OCI-LY3 (cell line): ENCODE measurements at regions not wholly inside any gene's neighbourhood (a gene's known extent, or its start where the extent isn't known, plus 50 kb on each side); places are given as distances from the start of the nearest gene placed in this dataset.

Experiments used
- H2AFZ ChIP-seq: fragments of 200-600, 300-600 bp; shearing (Covaris generic); 2 replicates; pipeline ENCODE4 v1.6.0; 2014; ENCODE audit warnings: antibody characterized with exemption, low read depth, low read length
- H3K27ac ChIP-seq: fragments of 200-600, 300-600 bp; sonication (generic); 2 replicates; pipeline ENCODE4 v1.5.1; 2014; ENCODE audit warnings: mild to moderate bottlenecking, low read length, moderate library complexity, mixed read lengths
- H3K27me3 ChIP-seq: fragments of 200-600, 300-600 bp; sonication (generic); 2 replicates; pipeline ENCODE4 v1.6.1; 2014; ENCODE audit warnings: low read depth, low read length, mixed read lengths
- H3K36me3 ChIP-seq: fragments of 200-600, 300-600 bp; sonication (generic); replicated peaks from 2 replicates; pipeline ENCODE3; 2014; ENCODE audit warnings: low read depth, low read length, mixed read lengths
- H3K4me1 ChIP-seq: fragments of 300-600, 200-600 bp; sonication (generic); 2 replicates; pipeline ENCODE4 v1.6.1; 2014; ENCODE audit warnings: low read length, mixed read lengths
- H3K4me2 ChIP-seq: fragments of 200-600, 300-600 bp; sonication (generic); 2 replicates; pipeline ENCODE4 v1.6.1; 2014; ENCODE audit warnings: low read length, mixed read lengths
- H3K4me3 ChIP-seq: fragments of 300-600, 200-600 bp; sonication (generic); 2 replicates; pipeline ENCODE4 v1.5.1; 2014; ENCODE audit warnings: antibody characterized with exemption, mild to moderate bottlenecking, low read length, moderate library complexity
- H3K79me2 ChIP-seq: fragments of 300-600, 200-600 bp; shearing (Covaris generic); 2 replicates; pipeline ENCODE4 v1.6.1; 2014; ENCODE audit warnings: mild to moderate bottlenecking, low read length, mixed read lengths
- H3K9ac ChIP-seq: fragments of 300-600, 200-600 bp; shearing (Covaris generic); 2 replicates; pipeline ENCODE4 v1.6.0; 2014; ENCODE audit warnings: mild to moderate bottlenecking, low read length, moderate library complexity
- H3K9me3 ChIP-seq: fragments of 200-600, 300-600 bp; shearing (Covaris generic); 2 replicates; pipeline ENCODE4 v1.6.1; 2014; ENCODE audit warnings: low read length, mixed read lengths; ENCODE audit not compliant: insufficient read depth
- H4K20me1 ChIP-seq: fragments of 200-600, 300-600 bp; sonication (generic); 2 replicates; pipeline ENCODE4 v1.6.1; 2016; ENCODE audit warnings: low read length, mixed read lengths; ENCODE audit not compliant: insufficient read depth
- EZH2phosphoT487 ChIP-seq: fragments of 200-600 bp; shearing (Covaris generic); IDR thresholded peaks from 2 replicates; pipeline ENCODE4 v1.6.1; 2018; ENCODE audit warnings: antibody characterized with exemption, mixed run types, low read depth
- TF ChIP-seq, protein P1 (sequence below): fragments of 200-600, 300-600 bp; sonication (generic); IDR thresholded peaks from 2 replicates; pipeline ENCODE4 v1.5.1; 2014; ENCODE audit warnings: antibody characterized with exemption, low read length, low read depth

- H3K36me3 ChIP-seq, result no peaks in the 10 kb centered on the region
- H3K4me3 ChIP-seq, result no peak overlapping the region
- no peaks in the 10 kb centered on the region for H3K4me1 ChIP-seq
- no peak overlapping the region for H2AFZ ChIP-seq
- H3K27ac ChIP-seq, result no peak overlapping the region
- no peak overlapping the region for H3K9ac ChIP-seq
- no peaks in the 10 kb centered on the region for H3K9me3 ChIP-seq
- H3K4me2 ChIP-seq, result no peak overlapping the region
- H3K79me2 ChIP-seq, result no peaks in the 10 kb centered on the region
- TF ChIP-seq EZH2phosphoT487, result no peak
- TF ChIP-seq, protein P1, sequence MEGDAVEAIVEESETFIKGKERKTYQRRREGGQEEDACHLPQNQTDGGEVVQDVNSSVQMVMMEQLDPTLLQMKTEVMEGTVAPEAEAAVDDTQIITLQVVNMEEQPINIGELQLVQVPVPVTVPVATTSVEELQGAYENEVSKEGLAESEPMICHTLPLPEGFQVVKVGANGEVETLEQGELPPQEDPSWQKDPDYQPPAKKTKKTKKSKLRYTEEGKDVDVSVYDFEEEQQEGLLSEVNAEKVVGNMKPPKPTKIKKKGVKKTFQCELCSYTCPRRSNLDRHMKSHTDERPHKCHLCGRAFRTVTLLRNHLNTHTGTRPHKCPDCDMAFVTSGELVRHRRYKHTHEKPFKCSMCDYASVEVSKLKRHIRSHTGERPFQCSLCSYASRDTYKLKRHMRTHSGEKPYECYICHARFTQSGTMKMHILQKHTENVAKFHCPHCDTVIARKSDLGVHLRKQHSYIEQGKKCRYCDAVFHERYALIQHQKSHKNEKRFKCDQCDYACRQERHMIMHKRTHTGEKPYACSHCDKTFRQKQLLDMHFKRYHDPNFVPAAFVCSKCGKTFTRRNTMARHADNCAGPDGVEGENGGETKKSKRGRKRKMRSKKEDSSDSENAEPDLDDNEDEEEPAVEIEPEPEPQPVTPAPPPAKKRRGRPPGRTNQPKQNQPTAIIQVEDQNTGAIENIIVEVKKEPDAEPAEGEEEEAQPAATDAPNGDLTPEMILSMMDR, result no peak
- peaks cover 8% of the 10 kb centered on the region; the same call in 1 of the 2 replicates for H3K27me3 ChIP-seq
- no peaks in the 10 kb centered on the region for H4K20me1 ChIP-seq
Observed at GRCh38 chr16:79658301-79659033, 57.9 kb upstream of the MAF start.

DNA sequence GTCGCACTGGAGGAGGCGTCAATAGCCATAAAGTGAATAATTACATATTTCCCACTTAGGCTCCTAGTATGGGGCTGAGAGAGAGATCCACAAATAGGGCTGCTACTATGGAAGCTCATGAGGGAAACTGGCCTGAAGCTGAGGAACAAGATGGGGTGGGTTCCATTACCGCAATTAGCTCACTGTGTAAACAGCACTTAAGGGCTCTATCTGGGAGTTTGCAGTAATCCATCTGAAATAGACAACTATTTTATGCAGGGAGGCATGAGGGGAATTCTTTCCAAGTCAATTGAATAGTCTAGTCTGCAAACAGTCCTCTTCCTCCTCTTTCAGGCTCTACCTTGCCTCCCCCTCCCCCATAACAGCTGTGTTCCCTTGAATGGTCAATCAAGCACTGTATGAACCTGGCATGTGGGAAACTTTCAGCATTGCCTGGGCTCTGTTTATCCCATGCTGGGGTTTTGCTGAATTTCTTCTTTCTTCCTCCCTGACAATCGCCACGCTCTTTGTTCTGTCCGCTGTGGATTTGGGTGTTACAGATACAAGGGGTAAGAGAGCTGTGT lies 56.1 kb upstream of the MAF start:
- Histone ChIP-seq H3K4me3 (no peak overlapping the region), H3K27ac (no peak overlapping the region), H3K36me3 (no peaks in the 10 kb centered on the region), H3K9ac (no peak overlapping the region), H3K27me3 (peaks cover 8% of the 10 kb centered on the region; the same call in 1 of the 2 replicates), H4K20me1 (no peaks in the 10 kb centered on the region), H3K9me3 (no peaks in the 10 kb centered on the region), H3K79me2 (no peaks in the 10 kb centered on the region), H2AFZ (no peak overlapping the region), H3K4me1 (no peaks in the 10 kb centered on the region), H3K4me2 (no peak overlapping the region)
- TF ChIP-seq, protein P1, result no peak
- no peak for TF ChIP-seq EZH2phosphoT487

DNA sequence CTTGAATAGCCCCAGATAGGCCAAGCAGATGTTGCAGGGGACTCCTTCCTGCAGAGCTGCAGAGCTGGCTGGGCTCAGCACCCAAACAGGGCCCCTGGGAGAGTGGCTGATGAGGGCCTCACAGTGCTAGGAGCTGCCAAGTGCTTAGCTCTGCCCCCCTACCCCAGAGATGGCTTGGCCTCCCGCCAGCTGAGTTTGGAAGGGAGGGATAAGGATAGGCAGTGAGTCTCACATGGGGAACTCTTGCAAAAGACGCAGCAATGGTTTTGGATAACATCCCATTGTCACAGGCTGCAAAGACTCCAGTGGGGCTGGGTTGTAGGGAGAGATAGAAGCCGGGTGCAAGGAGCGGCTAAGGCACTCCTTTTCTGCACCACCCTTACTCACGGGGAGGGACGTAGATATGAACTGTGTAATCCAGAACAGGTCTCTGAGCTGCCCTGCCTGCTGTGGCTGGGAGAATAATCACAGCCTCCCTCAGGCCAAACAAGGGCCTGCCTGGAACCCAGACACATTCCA lies 52.9 kb upstream of the MAF start:
- TF ChIP-seq, protein P1, result no peak
- TF ChIP-seq EZH2phosphoT487, result no peak
- H3K9me3 ChIP-seq, result no peaks in the 10 kb centered on the region
- no peak overlapping the region for H2AFZ ChIP-seq
- H3K27ac ChIP-seq, result no peak overlapping the region
- no peaks in the 10 kb centered on the region for H3K4me1 ChIP-seq
- no peaks in the 10 kb centered on the region for H3K27me3 ChIP-seq
- no peaks in the 10 kb centered on the region for H4K20me1 ChIP-seq
- H3K9ac ChIP-seq, result no peak overlapping the region
- H3K79me2 ChIP-seq, result no peaks in the 10 kb centered on the region
- H3K4me2 ChIP-seq, result no peak overlapping the region
- no peak overlapping the region for H3K4me3 ChIP-seq
- H3K36me3 ChIP-seq, result no peaks in the 10 kb centered on the region

DNA sequence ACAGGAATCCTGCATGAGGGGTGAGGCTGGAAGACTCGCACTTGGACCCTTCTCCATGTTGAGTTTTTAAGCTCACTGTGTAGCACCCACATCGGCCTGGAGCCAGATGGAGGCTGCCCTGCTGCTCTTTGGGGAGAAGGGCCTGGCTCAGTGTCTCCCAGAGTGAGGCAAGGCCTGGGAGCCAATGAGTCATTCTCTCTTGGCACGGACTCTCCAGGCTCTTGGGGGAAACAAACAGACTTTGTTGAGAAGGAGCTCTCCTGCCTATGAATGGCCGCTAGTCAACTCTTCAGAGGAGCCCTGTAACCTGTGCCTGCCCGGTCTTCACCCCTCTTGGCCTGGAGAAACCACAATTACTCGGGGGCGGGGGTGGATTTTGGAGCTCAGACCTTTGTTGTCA lies 50.8 kb upstream of the MAF start:
- no peaks in the 10 kb centered on the region for H3K36me3 ChIP-seq
- no peaks in the 10 kb centered on the region for H3K27me3 ChIP-seq
- no peaks in the 10 kb centered on the region for H4K20me1 ChIP-seq
- no peaks in the 10 kb centered on the region for H3K4me1 ChIP-seq
- TF ChIP-seq, protein P1, result no peak
- no peak for TF ChIP-seq EZH2phosphoT487
- no peak overlapping the region for H3K4me2 ChIP-seq
- H3K27ac ChIP-seq, result no peak overlapping the region
- H3K79me2 ChIP-seq, result no peaks in the 10 kb centered on the region
- no peak overlapping the region for H3K4me3 ChIP-seq
- no peak overlapping the region for H2AFZ ChIP-seq
- H3K9ac ChIP-seq, result no peak overlapping the region
- no peaks in the 10 kb centered on the region for H3K9me3 ChIP-seq
